CD4-positive, alpha-beta T cell (primary cell): ENCODE measurements at regions not wholly inside any gene's neighbourhood (a gene's known extent, or its start where the extent isn't known, plus 50 kb on each side); places are given as distances from the start of the nearest gene placed in this dataset.

Source experiments
- ATAC-seq: fragments of 200-7000 bp; cut with Tn5 transposase; one replicate; pipeline ENCODE4 v1.10.0; 2022; ENCODE audit warnings: mild to moderate bottlenecking; ENCODE audit not compliant: poor library complexity
- CTCF ChIA-PET: fragments of 350-600 bp; sonication (Branson Sonifier 250); formaldehyde crosslinking; loops from one replicate; lab custom pipeline; 2021; ENCODE audit warnings: antibody characterized with exemption, inconsistent platforms; lab: Charles Lee
- POLR2A ChIA-PET: fragments of 350-600 bp; sonication (Branson Sonifier 250); formaldehyde crosslinking; loops from one replicate; lab custom pipeline; 2021; ENCODE audit warnings: antibody characterized with exemption, inconsistent platforms; lab: Charles Lee
- DNase-seq, 14 experiments: peaks; one replicate each; pipeline ENCODE4 v3.0.0-alpha.2; 2013 to 2020; ENCODE audit warnings: mixed read lengths in 2 of 14
- H3K27ac ChIP-seq, 2 donors: one replicate each; pipeline versions ENCODE4 v1.5.1 to v1.7.0; 2013; ENCODE audit warnings: low read length in 2 of 2, low read depth in 1 of 2, mild to moderate bottlenecking in 1 of 2
- H3K27me3 ChIP-seq, 2 experiments: 1 replicate in 1 of 2; 2 replicates in 1 of 2; pipeline versions ENCODE4 v1.6.1 to v1.7.0; 2013; ENCODE audit warnings: low read length in 2 of 2, control low read depth in 1 of 2, mild to moderate bottlenecking in 1 of 2, moderate library complexity in 1 of 2; ENCODE audit not compliant: insufficient read depth in 2 of 2, control insufficient read depth in 1 of 2
- H3K36me3 ChIP-seq: one replicate; pipeline ENCODE4 v1.6.1; 2013; ENCODE audit warnings: low read length, control low read depth; ENCODE audit not compliant: insufficient read depth
- H3K4me1 ChIP-seq: one replicate; pipeline ENCODE4 v1.6.1; 2013; ENCODE audit warnings: low read length, control low read depth; ENCODE audit not compliant: insufficient read depth
- H3K4me3 ChIP-seq: one replicate; pipeline ENCODE4 v1.5.1; 2013; ENCODE audit warnings: mild to moderate bottlenecking, low read length, moderate library complexity
- H3K9me3 ChIP-seq, 2 experiments: 1 replicate in 1 of 2; 2 replicates in 1 of 2; pipeline versions ENCODE4 v1.6.1 to v1.7.0; 2013; ENCODE audit warnings: low read length in 2 of 2, mild to moderate bottlenecking in 2 of 2, control low read depth in 1 of 2, moderate library complexity in 1 of 2; ENCODE audit not compliant: control insufficient read depth in 1 of 2, insufficient read depth in 1 of 2
- H3K27ac Mint-ChIP-seq: one replicate; pipeline ENCODE4 v1.8.0; 2020; ENCODE audit warnings: mixed read lengths
- H3K27me3 Mint-ChIP-seq: one replicate; pipeline ENCODE4 v1.8.0; 2021; ENCODE audit warnings: mixed read lengths
- H3K36me3 Mint-ChIP-seq: one replicate; pipeline ENCODE4 v1.8.0; 2021; ENCODE audit warnings: low read depth, mixed read lengths
- H3K4me1 Mint-ChIP-seq: one replicate; pipeline ENCODE4 v1.8.0; 2021; ENCODE audit warnings: low read depth, mixed read lengths
- H3K4me3 Mint-ChIP-seq: one replicate; pipeline ENCODE4 v1.8.0; 2020; ENCODE audit warnings: mild to moderate bottlenecking, mixed read lengths
- H3K9me3 Mint-ChIP-seq: one replicate; pipeline ENCODE4 v1.8.0; 2020; ENCODE audit warnings: mixed read lengths
- intact Hi-C, 2 experiments: fragments of 100-400 bp; cut with DNase I in 1 of 2; cut with micrococcal nuclease in 1 of 2; formaldehyde crosslinking; loops; one replicate each; pipeline versions ENCODE4 v1.15.1 to v1.9.0; 2023 to 2025; cut with DNase I, micrococcal nuclease
- TF ChIP-seq, protein P1 (sequence below): fragments of 200-600 bp; IDR thresholded peaks from one replicate; pipeline ENCODE4 v1.8.0; 2022; ENCODE audit warnings: antibody characterized with exemption, mild to moderate bottlenecking

DNA sequence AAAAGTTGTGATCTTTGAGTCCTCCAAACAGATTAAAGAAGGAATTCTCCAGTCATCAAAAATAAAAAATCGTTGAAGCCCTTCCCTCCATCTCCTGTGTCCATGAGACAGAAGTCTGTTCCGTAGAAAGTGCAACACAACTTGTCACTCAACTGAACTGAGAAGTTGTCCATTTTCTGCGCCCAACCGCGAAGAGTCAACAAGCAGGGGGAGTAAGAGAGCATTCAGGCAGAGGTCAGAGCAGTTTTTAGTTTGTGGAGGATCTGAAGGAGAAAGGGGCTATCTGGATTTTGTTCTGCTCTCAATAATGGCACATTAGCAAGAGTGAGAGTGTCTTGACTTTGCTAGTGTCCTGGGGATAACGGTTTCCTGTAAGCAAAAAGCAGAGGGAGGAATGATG, 303.9 kb downstream of the ICE1 start:
- ChIA-PET POLR2A (no interaction called here), CTCF (no interaction called here)
- Histone ChIP-seq H3K27me3 (no peaks in the 10 kb centered on the region), H3K27ac (no peak overlapping the region), H3K4me1 (no peaks in the 10 kb centered on the region), H3K36me3 (no peaks in the 10 kb centered on the region), H3K9me3 (no peaks in the 10 kb centered on the region), H3K4me3 (no peak overlapping the region)
- intact Hi-C loops: no loop called here
- H3K4me1 Mint-ChIP-seq: no peaks in the 10 kb centered on the region
- H3K9me3 Mint-ChIP-seq: no peaks in the 10 kb centered on the region
- H3K36me3 Mint-ChIP-seq: no peaks in the 10 kb centered on the region
- TF ChIP-seq, protein P1, sequence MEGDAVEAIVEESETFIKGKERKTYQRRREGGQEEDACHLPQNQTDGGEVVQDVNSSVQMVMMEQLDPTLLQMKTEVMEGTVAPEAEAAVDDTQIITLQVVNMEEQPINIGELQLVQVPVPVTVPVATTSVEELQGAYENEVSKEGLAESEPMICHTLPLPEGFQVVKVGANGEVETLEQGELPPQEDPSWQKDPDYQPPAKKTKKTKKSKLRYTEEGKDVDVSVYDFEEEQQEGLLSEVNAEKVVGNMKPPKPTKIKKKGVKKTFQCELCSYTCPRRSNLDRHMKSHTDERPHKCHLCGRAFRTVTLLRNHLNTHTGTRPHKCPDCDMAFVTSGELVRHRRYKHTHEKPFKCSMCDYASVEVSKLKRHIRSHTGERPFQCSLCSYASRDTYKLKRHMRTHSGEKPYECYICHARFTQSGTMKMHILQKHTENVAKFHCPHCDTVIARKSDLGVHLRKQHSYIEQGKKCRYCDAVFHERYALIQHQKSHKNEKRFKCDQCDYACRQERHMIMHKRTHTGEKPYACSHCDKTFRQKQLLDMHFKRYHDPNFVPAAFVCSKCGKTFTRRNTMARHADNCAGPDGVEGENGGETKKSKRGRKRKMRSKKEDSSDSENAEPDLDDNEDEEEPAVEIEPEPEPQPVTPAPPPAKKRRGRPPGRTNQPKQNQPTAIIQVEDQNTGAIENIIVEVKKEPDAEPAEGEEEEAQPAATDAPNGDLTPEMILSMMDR: no peak
- H3K4me3 Mint-ChIP-seq: no peak overlapping the region
- ATAC-seq: no peak
- H3K27me3 Mint-ChIP-seq: no peaks in the 10 kb centered on the region
- H3K27ac Mint-ChIP-seq: no peak overlapping the region
- DNase-seq: no peak

DNA sequence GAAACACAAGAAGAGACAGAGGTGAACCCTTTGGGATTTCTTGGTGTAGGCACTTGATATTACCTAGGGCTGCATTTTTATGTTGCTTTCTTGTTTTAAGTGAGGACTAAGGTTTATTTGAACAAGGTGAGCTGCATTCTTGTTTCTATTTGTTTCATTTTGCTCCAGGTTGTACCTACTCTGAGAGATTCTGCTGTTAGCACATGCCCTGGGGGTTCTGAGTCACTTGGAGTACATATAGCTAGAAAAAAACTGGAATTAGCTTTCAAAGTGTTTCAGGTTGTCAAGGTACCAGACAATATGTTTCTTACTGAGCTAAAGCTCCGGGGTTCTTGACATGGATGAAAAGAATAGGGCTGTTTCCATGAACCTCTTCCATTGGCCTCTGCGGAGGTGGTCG, 299.4 kb downstream of the ICE1 start:
- Mint-ChIP-seq H3K36me3 (no peaks in the 10 kb centered on the region), H3K27me3 (no peaks in the 10 kb centered on the region), H3K9me3 (no peaks in the 10 kb centered on the region), H3K4me1 (no peaks in the 10 kb centered on the region), H3K4me3 (no peak overlapping the region), H3K27ac (no peak overlapping the region)
- intact Hi-C loops: no loop called here
- peaks cover 0 to 3% of the 10 kb centered on the region in 2 experiments for H3K9me3 ChIP-seq
- TF ChIP-seq, protein P1: no peak
- H3K27me3 ChIP-seq: no peaks in the 10 kb centered on the region
- no peak overlapping the region for H3K4me3 ChIP-seq
- no peak overlapping the region for H3K27ac ChIP-seq
- CTCF ChIA-PET: no interaction called here
- H3K36me3 ChIP-seq: no peaks in the 10 kb centered on the region
- H3K4me1 ChIP-seq: no peaks in the 10 kb centered on the region
- ATAC-seq (no peak), DNase-seq (no peak)
- POLR2A ChIA-PET: no interaction called here

DNA sequence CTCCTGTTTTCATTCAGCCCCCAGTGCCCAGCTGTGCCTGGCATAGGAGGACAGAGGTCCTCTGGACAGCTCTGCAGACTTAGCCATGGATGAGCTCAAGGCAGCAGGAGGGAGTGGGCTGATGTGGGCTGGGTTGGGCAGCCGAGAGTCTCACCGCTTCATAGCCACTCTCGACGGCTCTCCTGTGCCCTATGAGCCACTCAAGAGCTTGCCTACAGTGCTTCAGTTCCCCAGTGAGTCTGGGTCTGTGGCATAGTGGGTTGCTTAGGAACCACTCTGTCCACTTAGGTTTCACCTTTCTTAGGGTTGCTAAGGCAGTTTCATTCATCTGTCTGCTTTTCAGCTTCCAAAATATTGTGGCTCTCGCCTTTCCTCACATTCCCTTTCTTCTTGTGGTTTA, 296.8 kb downstream of the ICE1 start:
- H3K4me1 ChIP-seq: no peaks in the 10 kb centered on the region
- H3K4me1 Mint-ChIP-seq: no peaks in the 10 kb centered on the region
- H3K9me3 ChIP-seq: peaks cover 0 to 3% of the 10 kb centered on the region in 2 experiments
- H3K36me3 ChIP-seq: no peaks in the 10 kb centered on the region
- DNase-seq (no peak), ATAC-seq (no peak)
- no peaks in the 10 kb centered on the region for H3K27me3 Mint-ChIP-seq
- H3K9me3 Mint-ChIP-seq: peaks cover 3% of the 10 kb centered on the region
- no peaks in the 10 kb centered on the region for H3K27me3 ChIP-seq
- H3K4me3 ChIP-seq: no peak overlapping the region
- TF ChIP-seq, protein P1: no peak
- H3K4me3 Mint-ChIP-seq: no peak overlapping the region
- POLR2A ChIA-PET: no interaction called here
- H3K36me3 Mint-ChIP-seq: no peaks in the 10 kb centered on the region
- no peak overlapping the region for H3K27ac Mint-ChIP-seq
- intact Hi-C loops: no loop called here
- CTCF ChIA-PET: no interaction called here
- H3K27ac ChIP-seq: no peak overlapping the region
